Suprapubic skin (tissue), 4 donors: ENCODE measurements at regions not wholly inside any gene's neighbourhood (a gene's known extent, or its start where the extent isn't known, plus 50 kb on each side); places are given as distances from the start of the nearest gene placed in this dataset.
"Not testable (repeated sequence)": the region's sequence is repeated elsewhere in the genome, so short reads cannot be mapped to it uniquely, and the experiment has no call there.

ENCODE experiments used
- DNase-seq, 2 donors: peaks; one replicate each; pipeline ENCODE4 v3.0.0-alpha.2; 2019; ENCODE audit warnings: low spot score in 2 of 2
- H3K27ac ChIP-seq: fragments of 200-600 bp; sonication (generic); one replicate; pipeline ENCODE4 v1.5.1; 2019
- H3K27me3 ChIP-seq: fragments of 200-600 bp; sonication (generic); one replicate; pipeline ENCODE4 v1.5.1; 2019
- H3K36me3 ChIP-seq: fragments of 200-600 bp; sonication (generic); one replicate; pipeline ENCODE4 v1.5.1; 2019
- H3K4me1 ChIP-seq: fragments of 200-600 bp; sonication (generic); one replicate; pipeline ENCODE4 v1.5.1; 2019
- H3K4me3 ChIP-seq: fragments of 200-600 bp; sonication (generic); one replicate; pipeline ENCODE4 v1.5.1; 2019; ENCODE audit warnings: mild to moderate bottlenecking
- H3K9me3 ChIP-seq: fragments of 200-600 bp; sonication (generic); one replicate; pipeline ENCODE4 v1.5.1; 2019
- CTCF ChIP-seq, 2 donors: fragments of 200-600 bp in 1 of 2; fragments of 450-650 bp in 1 of 2; sonication (generic) in 1 of 2; IDR thresholded peaks; one replicate each; pipeline ENCODE4 v1.5.1; 2016 to 2019; ENCODE audit warnings: antibody characterized with exemption in 2 of 2, mild to moderate bottlenecking in 1 of 2, moderate library complexity in 1 of 2
- EP300 ChIP-seq: sonication (generic); formaldehyde crosslinking; IDR thresholded peaks from one replicate; pipeline ENCODE4 v1.6.1; 2017; ENCODE audit warnings: antibody characterized with exemption
- POLR2A ChIP-seq, 2 donors: fragments of 450-650 bp; IDR thresholded peaks; one replicate each; pipeline ENCODE4 v1.6.1; 2017; ENCODE audit warnings: antibody characterized with exemption in 2 of 2, mild to moderate bottlenecking in 2 of 2, moderate library complexity in 2 of 2
- POLR2AphosphoS5 ChIP-seq, 3 donors: sonication (generic); formaldehyde crosslinking; IDR thresholded peaks; one replicate each; pipeline ENCODE4 v1.6.1; 2017; ENCODE audit warnings: antibody characterized with exemption in 3 of 3
- WGBS: methylation state at CpG from one replicate; pipeline ENCODE4 v1.1.5; 2018; 5-methylcytosine and 5-hydroxymethylcytosine counted together

- H3K27ac ChIP-seq, result peak overlapping the region; percentile 87
- TF ChIP-seq POLR2AphosphoS5 (IDR thresholded peaks at IDR 0.05) (no peak), EP300 (no peak), POLR2A (IDR thresholded peaks at IDR 0.05) (no peak), CTCF (IDR thresholded peaks at IDR 0.05) (no peak)
- H3K36me3 ChIP-seq, result no peaks in the 10 kb centered on the region
- DNase-seq, result no peak
- no peaks in the 10 kb centered on the region for H3K9me3 ChIP-seq
- H3K4me3 ChIP-seq, result peak overlapping the region; percentile 61
- peaks cover 30% of the 10 kb centered on the region for H3K4me1 ChIP-seq
- 26% methylated on average over 3 of the region's 3 CpGs for WGBS
- H3K27me3 ChIP-seq, result peaks cover 45% of the 10 kb centered on the region
Observed at GRCh38 chr6:26235302-26235670, 129.7 kb upstream of the BTN3A2 start.

GRCh38 chr6:26239415-26239814, 125.6 kb upstream of the BTN3A2 start:
- not testable (repeated sequence) for H3K9me3 ChIP-seq, H3K4me3 ChIP-seq, H3K27ac ChIP-seq, DNase-seq, H3K36me3 ChIP-seq
- Histone ChIP-seq H3K27me3 (peaks cover 33% of the 10 kb centered on the region), H3K4me1 (peaks cover 17% of the 10 kb centered on the region)
- 93% methylated on average over 18 of the region's 18 CpGs for WGBS

- H3K4me1 ChIP-seq, result peaks cover 7% of the 10 kb centered on the region
- peak overlapping the region; percentile 68 for H3K4me3 ChIP-seq
- peak overlapping the region; percentile 94 for H3K27ac ChIP-seq
- H3K36me3 ChIP-seq, result no peaks in the 10 kb centered on the region
- 1% methylated on average over 34 of the region's 49 CpGs for WGBS
- TF ChIP-seq CTCF (IDR thresholded peaks at IDR 0.05) (no peak), POLR2A (IDR thresholded peaks at IDR 0.05) (peak in 1 of 2 donors; percentile 49), POLR2AphosphoS5 (IDR thresholded peaks at IDR 0.05) (peak in 2 of 3 donors; percentile 69 to 70)
- H3K9me3 ChIP-seq, result no peaks in the 10 kb centered on the region
- peak in 1 of 2 donors; percentile 73 for DNase-seq
- H3K27me3 ChIP-seq, result peaks cover 41% of the 10 kb centered on the region
Observed at GRCh38 chr6:26240157-26241032, 124.6 kb upstream of the BTN3A2 start.

- 41% methylated on average over 38 of the region's 38 CpGs for WGBS
- peaks cover 41% of the 10 kb centered on the region for H3K27me3 ChIP-seq
- TF ChIP-seq EP300 (no peak), POLR2AphosphoS5 (IDR thresholded peaks at IDR 0.05) (no peak), POLR2A (IDR thresholded peaks at IDR 0.05) (no peak), CTCF (IDR thresholded peaks at IDR 0.05) (no peak)
- no peaks in the 10 kb centered on the region for H3K9me3 ChIP-seq
- peak overlapping the region; percentile 68 for H3K4me3 ChIP-seq
- no peaks in the 10 kb centered on the region for H3K36me3 ChIP-seq
- H3K27ac ChIP-seq, result peak overlapping the region; percentile 94
- H3K4me1 ChIP-seq, result peaks cover 6% of the 10 kb centered on the region
- no peak for DNase-seq
Observed at GRCh38 chr6:26241033-26241895, 123.7 kb upstream of the BTN3A2 start.

GRCh38 chr6:26243132-26243531, 121.9 kb upstream of the BTN3A2 start:
- WGBS, result 55% methylated on average over 2 of the region's 2 CpGs
- Histone ChIP-seq H3K9me3 (no peaks in the 10 kb centered on the region), H3K36me3 (no peaks in the 10 kb centered on the region), H3K4me3 (no peak overlapping the region), H3K4me1 (peaks cover 6% of the 10 kb centered on the region), H3K27ac (no peak overlapping the region), H3K27me3 (peaks cover 38% of the 10 kb centered on the region)
- no peak for DNase-seq
- TF ChIP-seq CTCF (IDR thresholded peaks at IDR 0.05), result no peak
- TF ChIP-seq EP300, result no peak
- no peak for TF ChIP-seq POLR2AphosphoS5 (IDR thresholded peaks at IDR 0.05)
- TF ChIP-seq POLR2A (IDR thresholded peaks at IDR 0.05), result no peak
